ENCODE measurements at regions not wholly inside any gene's neighbourhood (a gene's known extent, or its start where the extent isn't known, plus 50 kb on each side); places are given as distances from the start of the nearest gene placed in this dataset.

GRCh38 chr7:91571601-91572000 lies 307.4 kb downstream of the FZD1 start:
- TF ChIP-seq, protein P1, sequence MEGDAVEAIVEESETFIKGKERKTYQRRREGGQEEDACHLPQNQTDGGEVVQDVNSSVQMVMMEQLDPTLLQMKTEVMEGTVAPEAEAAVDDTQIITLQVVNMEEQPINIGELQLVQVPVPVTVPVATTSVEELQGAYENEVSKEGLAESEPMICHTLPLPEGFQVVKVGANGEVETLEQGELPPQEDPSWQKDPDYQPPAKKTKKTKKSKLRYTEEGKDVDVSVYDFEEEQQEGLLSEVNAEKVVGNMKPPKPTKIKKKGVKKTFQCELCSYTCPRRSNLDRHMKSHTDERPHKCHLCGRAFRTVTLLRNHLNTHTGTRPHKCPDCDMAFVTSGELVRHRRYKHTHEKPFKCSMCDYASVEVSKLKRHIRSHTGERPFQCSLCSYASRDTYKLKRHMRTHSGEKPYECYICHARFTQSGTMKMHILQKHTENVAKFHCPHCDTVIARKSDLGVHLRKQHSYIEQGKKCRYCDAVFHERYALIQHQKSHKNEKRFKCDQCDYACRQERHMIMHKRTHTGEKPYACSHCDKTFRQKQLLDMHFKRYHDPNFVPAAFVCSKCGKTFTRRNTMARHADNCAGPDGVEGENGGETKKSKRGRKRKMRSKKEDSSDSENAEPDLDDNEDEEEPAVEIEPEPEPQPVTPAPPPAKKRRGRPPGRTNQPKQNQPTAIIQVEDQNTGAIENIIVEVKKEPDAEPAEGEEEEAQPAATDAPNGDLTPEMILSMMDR (IDR thresholded peaks at IDR 0.05): no peak
- TF ChIP-seq POLR2AphosphoS5 (IDR thresholded peaks at IDR 0.05) (no peak), POLR2A (IDR thresholded peaks at IDR 0.05) (no peak)

All from stomach (tissue), 4 donors.